Stomach (tissue), 8 donors: ENCODE measurements at regions not wholly inside any gene's neighbourhood (a gene's known extent, or its start where the extent isn't known, plus 50 kb on each side); places are given as distances from the start of the nearest gene placed in this dataset.

Source experiments
- DNase-seq, 2 donors: peaks; one replicate each; pipeline versions ENCODE4 v3.0.0 to v3.0.0-alpha.2; 2013 to 2019
- H3K27ac ChIP-seq, 5 donors: fragments of 200-600 bp in 4 of 5; sonication (generic) in 4 of 5; one replicate each; pipeline ENCODE4 v1.5.1; 2013 to 2019; ENCODE audit warnings: mild to moderate bottlenecking in 1 of 5, moderate library complexity in 1 of 5
- H3K27me3 ChIP-seq, 3 donors: fragments of 200-600 bp; sonication (generic); one replicate each; pipeline ENCODE4 v1.5.1; 2017 to 2019; ENCODE audit warnings: mixed run types in 1 of 3
- H3K36me3 ChIP-seq, 4 donors: fragments of 200-600 bp; sonication (generic); 1 replicate in 3 of 4; 2 replicates in 1 of 4; pipeline ENCODE4 v1.5.1; 2016 to 2019
- H3K4me1 ChIP-seq, 4 donors: fragments of 200-600 bp; sonication (generic); one replicate each; pipeline ENCODE4 v1.5.1; 2016 to 2019
- H3K4me3 ChIP-seq, 4 donors: fragments of 200-600 bp; sonication (generic) in 3 of 4; one replicate each; pipeline ENCODE4 v1.5.1; 2016 to 2019; ENCODE audit warnings: mild to moderate bottlenecking in 1 of 4
- H3K9me3 ChIP-seq, 4 donors: fragments of 200-600 bp; sonication (generic); one replicate each; pipeline ENCODE4 v1.5.1; 2016 to 2019
- CTCF ChIP-seq, 7 experiments: fragments of 450-650 bp in 4 of 7; fragments of 200-600 bp in 3 of 7; sonication (generic) in 3 of 7; IDR thresholded peaks; one replicate each; pipeline ENCODE4 v1.5.1; 2016 to 2019; ENCODE audit warnings: antibody characterized with exemption in 7 of 7, control low read depth in 2 of 7, mild to moderate bottlenecking in 1 of 7
- EP300 ChIP-seq: sonication (generic); formaldehyde crosslinking; IDR thresholded peaks from one replicate; pipeline ENCODE4 v1.6.1; 2017; ENCODE audit warnings: antibody characterized with exemption
- POLR2A ChIP-seq, 4 donors: fragments of 450-650 bp; IDR thresholded peaks; one replicate each; pipeline ENCODE4 v1.6.1; 2016; ENCODE audit warnings: antibody characterized with exemption in 4 of 4, control low read depth in 2 of 4, mild to moderate bottlenecking in 1 of 4, moderate library complexity in 1 of 4
- POLR2AphosphoS5 ChIP-seq, 3 donors: sonication (generic); formaldehyde crosslinking; IDR thresholded peaks; one replicate each; pipeline ENCODE4 v1.6.1; 2016; ENCODE audit warnings: antibody characterized with exemption in 3 of 3
- WGBS, 5 donors: extraction: QIAGEN DNeasy Blood & Tissue Kit in 3 of 5; methylation state at CpG; one replicate each; pipeline versions ENCODE4 v1.1.5 to v1.1.7; 2013 to 2018; 5-methylcytosine and 5-hydroxymethylcytosine counted together
- intact Hi-C: fragments of 100-400 bp; cut with DNase I; formaldehyde crosslinking; loops from one replicate; pipeline ENCODE4 v1.15.1; 2023; ENCODE audit warnings: low total_unique reads
- donor health status: healthy with polysubstance abuse.
- donor health status: Bipolar disorder and iron deficiency.
- donor health status: healthy.

GRCh38 chr19:32238076-32238475, 107.3 kb upstream of the ZNF507 start:
- intact Hi-C loops = no loop called here
- Histone ChIP-seq H3K4me3 (no peak overlapping the region), H3K27ac (no peak overlapping the region), H3K4me1 (no peaks in the 10 kb centered on the region), H3K36me3 (no peaks in the 10 kb centered on the region), H3K27me3 (peaks cover 0 to 7% (median 0%) of the 10 kb centered on the region in 3 donors), H3K9me3 (no peaks in the 10 kb centered on the region)
- no peak for TF ChIP-seq CTCF (IDR thresholded peaks at IDR 0.05)
- no peak for TF ChIP-seq EP300
- TF ChIP-seq POLR2A (IDR thresholded peaks at IDR 0.05) = no peak
- TF ChIP-seq POLR2AphosphoS5 (IDR thresholded peaks at IDR 0.05) = no peak
- WGBS, 5 donors = 19 to 50% (median 36%) methylated on average over 1 of the region's 1 CpG
- DNase-seq = no peak

GRCh38 chr19:32240316-32240715, 105.1 kb upstream of the ZNF507 start:
- Histone ChIP-seq H3K4me1 (no peaks in the 10 kb centered on the region), H3K36me3 (no peaks in the 10 kb centered on the region), H3K4me3 (no peak overlapping the region), H3K27ac (no peak overlapping the region), H3K9me3 (no peaks in the 10 kb centered on the region), H3K27me3 (peaks cover 0 to 3% (median 0%) of the 10 kb centered on the region in 3 donors)
- intact Hi-C loops = no loop called here
- WGBS, 5 donors = 87 to 95% (median 91%) methylated on average over 7 of the region's 7 CpGs
- TF ChIP-seq EP300 (no peak), POLR2AphosphoS5 (IDR thresholded peaks at IDR 0.05) (no peak), POLR2A (IDR thresholded peaks at IDR 0.05) (no peak), CTCF (IDR thresholded peaks at IDR 0.05) (no peak)
- DNase-seq = no peak

- WGBS, 5 donors = 72 to 87% (median 78%) methylated on average over 8 of the region's 8 CpGs
- H3K27me3 ChIP-seq = peaks cover 0 to 3% (median 0%) of the 10 kb centered on the region in 3 donors
- no peaks in the 10 kb centered on the region for H3K9me3 ChIP-seq
- H3K4me1 ChIP-seq = no peaks in the 10 kb centered on the region
- no peak overlapping the region for H3K27ac ChIP-seq
- no peak overlapping the region for H3K4me3 ChIP-seq
- H3K36me3 ChIP-seq = no peaks in the 10 kb centered on the region
- no peak for TF ChIP-seq EP300
- intact Hi-C loops = no loop called here
- no peak for DNase-seq
These were observed 104.1 kb upstream of the ZNF507 start for GRCh38 chr19:32241306-32241705.

GRCh38 chr19:32241932-32242710, 103.3 kb upstream of the ZNF507 start:
- DNase-seq = no peak
- H3K27ac ChIP-seq = no peak overlapping the region
- intact Hi-C loops = no loop called here
- H3K4me3 ChIP-seq = no peak overlapping the region
- H3K27me3 ChIP-seq = peaks cover 0 to 3% (median 0%) of the 10 kb centered on the region in 3 donors
- WGBS, 5 donors = 61 to 72% (median 69%) methylated on average over 21 of the region's 21 CpGs
- no peak for TF ChIP-seq POLR2A (IDR thresholded peaks at IDR 0.05)
- TF ChIP-seq CTCF (IDR thresholded peaks at IDR 0.05) = no peak
- TF ChIP-seq EP300 = no peak
- no peak for TF ChIP-seq POLR2AphosphoS5 (IDR thresholded peaks at IDR 0.05)
- H3K36me3 ChIP-seq = no peaks in the 10 kb centered on the region
- H3K4me1 ChIP-seq = no peaks in the 10 kb centered on the region
- peaks cover 0 to 4% (median 3%) of the 10 kb centered on the region in 4 donors for H3K9me3 ChIP-seq

- H3K4me1 ChIP-seq = no peaks in the 10 kb centered on the region
- WGBS, 5 donors = 17 to 35% (median 34%) methylated on average over 5 of the region's 5 CpGs
- H3K4me3 ChIP-seq = no peak overlapping the region
- H3K9me3 ChIP-seq = peaks cover 0 to 7% (median 5%) of the 10 kb centered on the region in 4 donors
- H3K27ac ChIP-seq = no peak overlapping the region
- H3K36me3 ChIP-seq = no peaks in the 10 kb centered on the region
- H3K27me3 ChIP-seq = peaks cover 0 to 4% (median 0%) of the 10 kb centered on the region in 3 donors
- TF ChIP-seq POLR2AphosphoS5 (IDR thresholded peaks at IDR 0.05) (no peak), POLR2A (IDR thresholded peaks at IDR 0.05) (no peak), EP300 (no peak), CTCF (IDR thresholded peaks at IDR 0.05) (no peak)
- intact Hi-C loops = no loop called here
- DNase-seq = no peak
These were observed 99.4 kb upstream of the ZNF507 start for GRCh38 chr19:32246006-32246405.
